Hematopoietic multipotent progenitor cell treated with erythropoietin and hydrocortisone succinate and interleukin-3 and kit ligand, for 15 days (in vitro differentiated cells): ENCODE measurements at regions not wholly inside any gene's neighbourhood (a gene's known extent, or its start where the extent isn't known, plus 50 kb on each side); places are given as distances from the start of the nearest gene placed in this dataset.
"Not testable (repeated sequence)": the region's sequence is repeated elsewhere in the genome, so short reads cannot be mapped to it uniquely, and the experiment has no call there.

Experiments used
- DNase-seq: peaks from one replicate; pipeline ENCODE4 v3.0.0-alpha.2; 2015; ENCODE audit warnings: low spot score

GRCh38 chr1:30151119-30151518 is 572.3 kb downstream of the MATN1 start:
- no peak for DNase-seq

GRCh38 chr1:30149226-30149625 is 574.2 kb downstream of the MATN1 start:
- DNase-seq = no peak

- no peak for DNase-seq
These were observed 574.7 kb downstream of the MATN1 start for GRCh38 chr1:30148676-30149075.

GRCh38 chr1:30147188-30147587 is 576.2 kb downstream of the MATN1 start:
- no peak for DNase-seq

GRCh38 chr1:30146448-30146847 is 576.9 kb downstream of the MATN1 start:
- DNase-seq = no peak

GRCh38 chr1:30145723-30146303 is 577.6 kb downstream of the MATN1 start:
- DNase-seq = no peak

GRCh38 chr1:30144831-30145230 is 578.6 kb downstream of the MATN1 start:
- DNase-seq = no peak

GRCh38 chr1:30143517-30143916 is 579.9 kb downstream of the MATN1 start:
- DNase-seq = no peak

GRCh38 chr1:30140566-30140965 is 582.8 kb downstream of the MATN1 start:
- DNase-seq = no peak

- DNase-seq = no peak
These were observed 584.5 kb downstream of the MATN1 start for GRCh38 chr1:30138891-30139290.

- no peak for DNase-seq
These were observed 586.4 kb downstream of the MATN1 start for GRCh38 chr1:30137001-30137400.

GRCh38 chr1:30135698-30136097 is 587.7 kb downstream of the MATN1 start:
- no peak for DNase-seq

GRCh38 chr1:30134466-30135217 is 588.7 kb downstream of the MATN1 start:
- DNase-seq = no peak

- no peak for DNase-seq
These were observed 589.9 kb downstream of the MATN1 start for GRCh38 chr1:30133414-30134055.

GRCh38 chr1:30132602-30133286 is 590.6 kb downstream of the MATN1 start:
- DNase-seq = no peak

GRCh38 chr1:30130566-30130965 is 592.8 kb downstream of the MATN1 start:
- DNase-seq = not testable (repeated sequence)

GRCh38 chr1:30130099-30130498 is 593.3 kb downstream of the MATN1 start:
- DNase-seq = peak; percentile 31

GRCh38 chr1:30129421-30130055 is 593.8 kb downstream of the MATN1 start:
- DNase-seq = no peak

GRCh38 chr1:30129001-30129408 is 594.4 kb downstream of the MATN1 start:
- DNase-seq = peak; percentile 60

GRCh38 chr1:30126848-30127247 is 596.5 kb downstream of the MATN1 start:
- DNase-seq = no peak

GRCh38 chr1:30125821-30126170 is 597.6 kb downstream of the MATN1 start:
- DNase-seq = no peak
